Chondrocyte (in vitro differentiated cells): ENCODE measurements at regions not wholly inside any gene's neighbourhood (a gene's known extent, or its start where the extent isn't known, plus 50 kb on each side); places are given as distances from the start of the nearest gene placed in this dataset.
"Not testable (repeated sequence)": the region's sequence is repeated elsewhere in the genome, so short reads cannot be mapped to it uniquely, and the experiment has no call there.

ENCODE experiments used
- DNase-seq: peaks from one replicate; pipeline ENCODE4 v3.0.0; 2021; ENCODE audit warnings: mixed read lengths, low spot score
- H3K27ac Mint-ChIP-seq: one replicate; pipeline ENCODE4 v1.8.0; 2021; ENCODE audit warnings: mild to moderate bottlenecking, moderate library complexity, mixed read lengths; ENCODE audit not compliant: unreplicated experiment
- H3K27me3 Mint-ChIP-seq: 2 replicates; pipeline ENCODE4 v1.8.0; 2021; ENCODE audit warnings: low read depth, mixed read lengths
- H3K36me3 Mint-ChIP-seq: 2 replicates; pipeline ENCODE4 v1.8.0; 2021; ENCODE audit warnings: low read depth, mixed read lengths
- H3K4me1 Mint-ChIP-seq: 2 replicates; pipeline ENCODE4 v1.8.0; 2021; ENCODE audit warnings: low read depth, mild to moderate bottlenecking, mixed read lengths
- H3K4me3 Mint-ChIP-seq: one replicate; pipeline ENCODE4 v1.8.0; 2021; ENCODE audit warnings: mild to moderate bottlenecking, moderate library complexity, mixed read lengths; ENCODE audit not compliant: unreplicated experiment
- H3K9me3 Mint-ChIP-seq: 2 replicates; pipeline ENCODE4 v1.8.0; 2021; ENCODE audit warnings: low read depth, mixed read lengths
- TF ChIP-seq, protein P1 (sequence below): fragments of 200-600 bp; sonication (generic); IDR thresholded peaks from 2 replicates; pipeline ENCODE4 v1.5.0; 2021; ENCODE audit warnings: antibody characterized with exemption, mild to moderate bottlenecking, moderate library complexity

DNA sequence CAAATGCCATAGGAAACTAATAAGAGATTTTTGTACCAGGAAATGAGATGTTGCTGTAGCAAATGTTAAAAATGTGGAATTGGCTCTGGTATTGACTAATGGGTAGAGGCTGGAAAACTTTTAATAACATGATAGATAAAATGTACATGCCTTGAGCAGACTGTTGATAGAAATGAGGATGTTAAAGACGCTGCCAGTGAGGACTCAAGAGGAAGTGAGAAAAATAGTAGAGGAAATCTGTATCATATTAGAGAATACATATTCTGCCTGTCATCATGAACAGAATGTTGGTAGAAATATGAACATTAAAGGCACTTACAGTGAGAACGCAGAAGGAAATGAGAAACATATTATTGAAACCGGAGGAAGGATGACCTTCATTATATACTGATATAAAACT, 577.2 kb upstream of the HTR2C start:
- Mint-ChIP-seq H3K4me3 (no peak overlapping the region), H3K36me3 (no peaks in the 10 kb centered on the region), H3K27me3 (peaks cover 2% of the 10 kb centered on the region), H3K4me1 (no peaks in the 10 kb centered on the region), H3K9me3 (no peaks in the 10 kb centered on the region), H3K27ac (no peak overlapping the region)
- TF ChIP-seq, protein P1, sequence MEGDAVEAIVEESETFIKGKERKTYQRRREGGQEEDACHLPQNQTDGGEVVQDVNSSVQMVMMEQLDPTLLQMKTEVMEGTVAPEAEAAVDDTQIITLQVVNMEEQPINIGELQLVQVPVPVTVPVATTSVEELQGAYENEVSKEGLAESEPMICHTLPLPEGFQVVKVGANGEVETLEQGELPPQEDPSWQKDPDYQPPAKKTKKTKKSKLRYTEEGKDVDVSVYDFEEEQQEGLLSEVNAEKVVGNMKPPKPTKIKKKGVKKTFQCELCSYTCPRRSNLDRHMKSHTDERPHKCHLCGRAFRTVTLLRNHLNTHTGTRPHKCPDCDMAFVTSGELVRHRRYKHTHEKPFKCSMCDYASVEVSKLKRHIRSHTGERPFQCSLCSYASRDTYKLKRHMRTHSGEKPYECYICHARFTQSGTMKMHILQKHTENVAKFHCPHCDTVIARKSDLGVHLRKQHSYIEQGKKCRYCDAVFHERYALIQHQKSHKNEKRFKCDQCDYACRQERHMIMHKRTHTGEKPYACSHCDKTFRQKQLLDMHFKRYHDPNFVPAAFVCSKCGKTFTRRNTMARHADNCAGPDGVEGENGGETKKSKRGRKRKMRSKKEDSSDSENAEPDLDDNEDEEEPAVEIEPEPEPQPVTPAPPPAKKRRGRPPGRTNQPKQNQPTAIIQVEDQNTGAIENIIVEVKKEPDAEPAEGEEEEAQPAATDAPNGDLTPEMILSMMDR: no peak
- no peak for DNase-seq

DNA sequence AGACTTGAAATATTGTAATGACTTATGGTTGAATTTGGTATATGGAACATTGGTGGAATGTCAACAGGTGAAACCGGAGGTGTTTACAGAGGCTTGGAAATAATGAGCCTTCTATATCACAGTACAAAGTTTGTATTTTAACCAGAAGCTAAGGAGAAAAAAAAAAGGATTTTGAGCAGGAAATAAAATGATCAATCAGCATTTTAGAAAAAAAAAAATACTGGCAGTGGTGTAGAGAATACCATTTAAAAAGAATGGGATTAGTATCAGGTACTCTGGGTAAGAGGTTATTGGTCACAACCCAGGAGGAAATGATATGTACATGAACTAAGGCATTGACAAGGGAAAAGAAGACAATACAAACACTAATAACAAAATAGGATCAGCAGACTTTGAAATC, 587.1 kb upstream of the HTR2C start:
- no peaks in the 10 kb centered on the region for H3K36me3 Mint-ChIP-seq
- H3K4me1 Mint-ChIP-seq: no peaks in the 10 kb centered on the region
- DNase-seq: no peak
- H3K27ac Mint-ChIP-seq: no peak overlapping the region
- H3K4me3 Mint-ChIP-seq: no peak overlapping the region
- peaks cover 3% of the 10 kb centered on the region for H3K9me3 Mint-ChIP-seq
- TF ChIP-seq, protein P1: no peak
- H3K27me3 Mint-ChIP-seq: no peaks in the 10 kb centered on the region

DNA sequence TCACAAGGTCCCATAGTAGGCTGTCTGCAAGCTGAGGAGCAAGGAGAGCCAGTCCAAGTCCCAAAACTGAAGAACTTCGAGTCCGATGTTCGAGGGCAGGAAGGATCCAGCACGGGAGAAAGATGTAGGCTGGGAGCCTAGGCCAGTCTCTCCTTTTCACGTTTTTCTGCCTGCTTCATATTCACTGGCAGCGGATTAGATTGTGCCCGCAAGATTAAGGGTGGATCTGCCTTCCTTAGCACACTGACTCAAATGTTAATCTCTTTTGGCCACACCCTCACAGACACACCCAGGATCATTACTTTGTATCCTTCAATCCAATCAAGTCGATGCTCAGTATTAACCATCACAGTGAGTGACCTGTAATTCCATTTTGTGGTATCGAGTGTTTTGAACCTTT, 592.2 kb upstream of the HTR2C start:
- DNase-seq, H3K4me1 Mint-ChIP-seq, H3K36me3 Mint-ChIP-seq, H3K4me3 Mint-ChIP-seq, H3K9me3 Mint-ChIP-seq, H3K27me3 Mint-ChIP-seq, H3K27ac Mint-ChIP-seq: not testable (repeated sequence)

DNA sequence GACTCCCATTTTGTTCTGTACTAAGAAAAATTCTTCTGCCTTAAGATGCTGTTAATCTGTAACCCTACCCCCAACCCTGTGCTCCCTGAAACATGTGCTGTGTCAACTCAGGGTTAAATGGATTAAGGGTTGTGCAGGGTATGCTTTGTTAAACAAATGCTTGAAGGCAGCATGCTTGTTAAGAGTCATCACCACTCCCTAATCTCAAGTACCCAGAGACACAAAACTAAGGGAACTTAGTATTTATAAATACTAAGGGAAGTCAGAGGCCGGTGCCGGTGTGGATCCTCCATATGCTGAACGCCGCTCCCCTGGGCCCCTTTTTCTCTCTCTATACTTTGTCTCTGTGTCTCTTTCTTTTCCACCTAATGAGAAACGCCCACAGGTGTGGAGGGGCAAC, 593.2 kb upstream of the HTR2C start:
- H3K9me3 Mint-ChIP-seq, H3K4me1 Mint-ChIP-seq, H3K4me3 Mint-ChIP-seq, H3K27me3 Mint-ChIP-seq, H3K36me3 Mint-ChIP-seq, H3K27ac Mint-ChIP-seq, DNase-seq: not testable (repeated sequence)

DNA sequence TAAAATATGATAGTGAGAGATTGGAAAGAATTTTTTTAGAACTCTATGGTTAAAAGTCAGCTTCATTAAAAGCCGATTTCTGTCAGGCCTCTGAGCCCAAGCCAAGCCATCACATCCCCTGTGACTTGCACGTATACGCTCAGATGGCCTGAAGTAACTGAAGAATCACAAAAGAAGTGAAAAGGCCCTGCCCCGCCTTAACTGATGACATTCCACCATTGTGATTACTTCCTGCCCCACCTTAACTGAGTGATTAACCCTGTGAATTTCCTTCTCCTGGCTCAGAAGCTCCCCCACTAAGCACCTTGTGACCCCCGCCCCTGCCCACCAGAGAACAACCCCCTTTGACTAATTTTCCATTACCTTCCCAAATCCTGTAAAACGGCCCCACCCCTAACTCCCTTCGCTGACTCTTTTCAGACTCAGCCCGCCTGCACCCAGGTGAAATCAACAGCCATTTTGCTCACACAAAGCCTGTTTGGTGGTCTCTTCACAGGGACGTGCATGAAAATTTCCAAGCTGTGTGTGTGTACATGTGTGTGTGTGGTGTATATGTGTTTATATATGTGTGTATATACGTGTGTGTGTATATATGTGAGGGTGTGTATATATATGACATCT, 595.5 kb upstream of the HTR2C start:
- H3K4me3 Mint-ChIP-seq, H3K9me3 Mint-ChIP-seq, DNase-seq, H3K27ac Mint-ChIP-seq, H3K27me3 Mint-ChIP-seq, H3K36me3 Mint-ChIP-seq, H3K4me1 Mint-ChIP-seq: not testable (repeated sequence)

DNA sequence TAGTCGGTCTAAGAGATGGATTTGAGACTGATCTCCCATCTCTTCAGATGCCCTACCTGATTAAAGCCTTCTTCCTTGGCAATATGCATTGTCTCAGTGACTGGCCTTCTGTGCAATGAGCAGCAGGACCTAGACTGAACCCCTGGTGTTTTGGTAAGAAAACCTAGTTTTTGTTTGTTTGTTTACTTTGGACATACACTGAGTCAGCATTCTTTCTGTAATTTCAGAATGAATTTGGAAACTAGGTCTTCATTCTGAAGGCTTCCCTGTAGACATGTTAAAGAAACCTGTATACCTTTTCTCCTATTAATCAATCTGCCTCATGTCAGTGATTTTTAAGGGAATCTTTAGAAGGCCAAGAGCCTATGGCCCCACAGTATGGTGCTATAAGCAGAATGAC, 597.5 kb upstream of the HTR2C start:
- Mint-ChIP-seq H3K36me3 (no peaks in the 10 kb centered on the region), H3K27ac (no peak overlapping the region)
- TF ChIP-seq, protein P1: no peak

DNA sequence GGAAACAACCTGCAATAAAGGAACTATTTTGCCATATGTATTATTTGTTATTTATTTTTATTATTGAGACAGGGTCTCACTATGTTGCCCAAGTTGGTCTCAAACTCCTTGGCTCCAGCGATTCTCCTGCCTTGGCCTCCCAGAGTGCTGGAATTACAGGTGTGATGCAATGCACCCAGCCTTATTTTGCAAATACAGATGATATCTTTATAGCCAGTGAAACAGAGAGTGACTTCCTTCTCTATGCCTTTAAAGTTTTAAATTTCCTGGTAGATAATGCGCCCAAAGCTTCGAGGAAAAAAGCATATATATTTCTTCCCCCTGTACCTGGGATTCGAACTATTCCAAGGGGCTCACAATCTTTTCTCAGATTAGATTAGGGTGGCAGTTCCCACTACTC, 601.1 kb upstream of the HTR2C start:
- Mint-ChIP-seq H3K27ac (no peak overlapping the region), H3K4me1 (no peaks in the 10 kb centered on the region), H3K36me3 (no peaks in the 10 kb centered on the region)

More for the DNA sequence above, 597.5 kb upstream of the HTR2C start:
- Mint-ChIP-seq H3K4me1 (no peaks in the 10 kb centered on the region), H3K27me3 (no peaks in the 10 kb centered on the region), H3K9me3 (no peaks in the 10 kb centered on the region), H3K4me3 (no peak overlapping the region)
- no peak for DNase-seq

More for the DNA sequence above, 601.1 kb upstream of the HTR2C start:
- TF ChIP-seq, protein P1: no peak
- Mint-ChIP-seq H3K9me3 (peaks cover 11% of the 10 kb centered on the region), H3K4me3 (no peak overlapping the region), H3K27me3 (no peaks in the 10 kb centered on the region)
- no peak for DNase-seq
